GM13977 (cell line): ENCODE measurements at regions not wholly inside any gene's neighbourhood (a gene's known extent, or its start where the extent isn't known, plus 50 kb on each side); places are given as distances from the start of the nearest gene placed in this dataset.

Experiments used
- DNase-seq: peaks from one replicate; pipeline ENCODE4 v3.0.0; 2012; ENCODE audit warnings: low spot score
- CTCF ChIP-seq: IDR thresholded peaks from 2 replicates; pipeline ENCODE4 v1.5.1; 2012; ENCODE audit warnings: mild to moderate bottlenecking, control low read depth; ENCODE audit not compliant: insufficient read depth; ENCODE audit errors: extremely low read depth, missing control alignments
- in situ Hi-C: fragments of 300-500 bp; cut with MboI; formaldehyde crosslinking; loops from one replicate; pipeline ENCODE4 v1.12.0; 2022; ENCODE audit warnings: low sequenced_read_pairs, low pct_unique_long_range_greater_than_20kb, mixed read lengths, inconsistent platforms; ENCODE audit not compliant: unreplicated experiment

- DNase-seq: peak; percentile 20
- no peak for TF ChIP-seq CTCF
- in situ Hi-C loops: no loop called here
Observed at GRCh38 chr6:100126790-100127484, 132.9 kb upstream of the MCHR2 start.

GRCh38 chr6:100121854-100122609 is 128.0 kb upstream of the MCHR2 start:
- in situ Hi-C loops: loop anchor here (25.0 kb wide), 1 partner anchor 540 kb away; no protein-coding TSS in a partner anchor
- TF ChIP-seq CTCF: no peak
- no peak for DNase-seq

GRCh38 chr6:100119261-100119660 is 125.2 kb upstream of the MCHR2 start:
- no peak for DNase-seq
- no peak for TF ChIP-seq CTCF
- in situ Hi-C loops: loop anchor here (10.0 to 25.0 kb wide), 2 partner anchors 366 to 543 kb away; no protein-coding TSS in a partner anchor

GRCh38 chr6:100118301-100118700 is 124.3 kb upstream of the MCHR2 start:
- TF ChIP-seq CTCF: no peak
- DNase-seq: no peak
- in situ Hi-C loops: loop anchor here (10.0 to 25.0 kb wide), 2 partner anchors 366 to 544 kb away; no protein-coding TSS in a partner anchor

- in situ Hi-C loops: loop anchor here (10.0 to 25.0 kb wide), 2 partner anchors 367 to 545 kb away; no protein-coding TSS in a partner anchor
- no peak for TF ChIP-seq CTCF
Observed at GRCh38 chr6:100117680-100118079, 123.7 kb upstream of the MCHR2 start.

GRCh38 chr6:100116411-100117194 is 122.6 kb upstream of the MCHR2 start:
- peak; percentile 64 for TF ChIP-seq CTCF
- in situ Hi-C loops: loop anchor here (10.0 to 25.0 kb wide), 2 partner anchors 368 to 546 kb away; no protein-coding TSS in a partner anchor
- DNase-seq: peak; percentile 21

More at GRCh38 chr6:100117680-100118079, 123.7 kb upstream of the MCHR2 start:
- no peak for DNase-seq
